ENCODE measurements at regions not wholly inside any gene's neighbourhood (a gene's known extent, or its start where the extent isn't known, plus 50 kb on each side); places are given as distances from the start of the nearest gene placed in this dataset.
A peak's percentile ranks its signal among the peaks of the same experiment; 100 is the strongest.
"Not testable (repeated sequence)": the region's sequence is repeated elsewhere in the genome, so short reads cannot be mapped to it uniquely, and the experiment has no call there.

DNA sequence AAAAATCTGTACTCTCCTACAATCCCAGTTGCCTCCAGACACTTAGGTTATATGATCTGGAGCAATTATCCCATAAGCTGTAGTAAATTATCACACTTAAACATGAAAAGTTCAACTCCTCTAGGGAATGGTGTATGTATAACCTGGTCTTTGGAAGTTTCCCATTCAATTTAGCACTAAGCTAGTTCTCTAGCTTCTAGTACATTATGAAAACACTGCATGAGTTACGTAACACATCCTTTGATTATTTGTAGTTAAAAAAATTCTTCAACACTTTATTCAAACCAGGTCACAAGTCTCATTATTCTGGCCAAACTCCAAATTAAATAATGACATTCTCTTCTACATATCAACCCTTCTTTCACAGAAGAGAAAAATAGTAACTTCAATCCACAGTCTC lies 827.0 kb upstream of the ADAMTS5 start:
- intact Hi-C loops (cut with DNase I): no loop called here
- no peak overlapping the region for H3K27ac ChIP-seq (ENCODE audit: low read depth in 1 of 2, low read length in 2 of 2)
- DNase-seq: no peak
- no peaks in the 10 kb centered on the region for H3K36me3 ChIP-seq (ENCODE audit: control insufficient read depth in 1 of 2, insufficient read depth in 2 of 2, low read length in 1 of 2)
- H3K4me3 ChIP-seq (ENCODE audit: low read length in 2 of 2): no peak overlapping the region
- no peaks in the 10 kb centered on the region for H3K27me3 ChIP-seq (ENCODE audit: control insufficient read depth in 1 of 2, insufficient read depth in 2 of 2, low read length in 1 of 2)
- no peaks in the 10 kb centered on the region for H3K4me1 ChIP-seq (ENCODE audit: control insufficient read depth in 1 of 2, insufficient read depth in 2 of 2, low read length in 2 of 2)
- 0 to 1% methylated on average over 1 of the region's 1 CpG for WGBS, 2 donors
- ATAC-seq (ENCODE audit: low FRiP score): no peak
- H3K9me3 ChIP-seq (ENCODE audit: control insufficient read depth, low read length): no peaks in the 10 kb centered on the region

- Histone ChIP-seq H3K27me3 (ENCODE audit: control insufficient read depth in 1 of 2, insufficient read depth in 2 of 2, low read length in 1 of 2) (no peaks in the 10 kb centered on the region), H3K9me3 (ENCODE audit: control insufficient read depth, low read length) (peaks cover 2% of the 10 kb centered on the region), H3K27ac (ENCODE audit: low read depth in 1 of 2, low read length in 2 of 2) (no peak overlapping the region), H3K4me3 (ENCODE audit: low read length in 2 of 2) (no peak overlapping the region), H3K4me1 (ENCODE audit: control insufficient read depth in 1 of 2, insufficient read depth in 2 of 2, low read length in 2 of 2) (no peaks in the 10 kb centered on the region), H3K36me3 (ENCODE audit: control insufficient read depth in 1 of 2, insufficient read depth in 2 of 2, low read length in 1 of 2) (no peaks in the 10 kb centered on the region)
- ATAC-seq (ENCODE audit: low FRiP score) (no peak), DNase-seq (no peak)
- intact Hi-C loops (cut with DNase I): no loop called here
Measured at GRCh38 chr21:27787046-27787445, 820.2 kb upstream of the ADAMTS5 start.

GRCh38 chr21:27779606-27780005 lies 812.7 kb upstream of the ADAMTS5 start:
- Histone ChIP-seq H3K9me3 (ENCODE audit: control insufficient read depth, low read length) (no peaks in the 10 kb centered on the region), H3K27me3 (ENCODE audit: control insufficient read depth in 1 of 2, insufficient read depth in 2 of 2, low read length in 1 of 2) (no peaks in the 10 kb centered on the region), H3K27ac (ENCODE audit: low read depth in 1 of 2, low read length in 2 of 2) (no peak overlapping the region), H3K36me3 (ENCODE audit: control insufficient read depth in 1 of 2, insufficient read depth in 2 of 2, low read length in 1 of 2) (no peaks in the 10 kb centered on the region), H3K4me1 (ENCODE audit: control insufficient read depth in 1 of 2, insufficient read depth in 2 of 2, low read length in 2 of 2) (no peaks in the 10 kb centered on the region), H3K4me3 (ENCODE audit: low read length in 2 of 2) (no peak overlapping the region)
- intact Hi-C loops (cut with DNase I): no loop called here
- ATAC-seq (ENCODE audit: low FRiP score): no peak
- whole genome bisulfite sequencing, 2 donors: 75 to 76% methylated on average over 2 of the region's 2 CpGs
- DNase-seq: no peak

DNA sequence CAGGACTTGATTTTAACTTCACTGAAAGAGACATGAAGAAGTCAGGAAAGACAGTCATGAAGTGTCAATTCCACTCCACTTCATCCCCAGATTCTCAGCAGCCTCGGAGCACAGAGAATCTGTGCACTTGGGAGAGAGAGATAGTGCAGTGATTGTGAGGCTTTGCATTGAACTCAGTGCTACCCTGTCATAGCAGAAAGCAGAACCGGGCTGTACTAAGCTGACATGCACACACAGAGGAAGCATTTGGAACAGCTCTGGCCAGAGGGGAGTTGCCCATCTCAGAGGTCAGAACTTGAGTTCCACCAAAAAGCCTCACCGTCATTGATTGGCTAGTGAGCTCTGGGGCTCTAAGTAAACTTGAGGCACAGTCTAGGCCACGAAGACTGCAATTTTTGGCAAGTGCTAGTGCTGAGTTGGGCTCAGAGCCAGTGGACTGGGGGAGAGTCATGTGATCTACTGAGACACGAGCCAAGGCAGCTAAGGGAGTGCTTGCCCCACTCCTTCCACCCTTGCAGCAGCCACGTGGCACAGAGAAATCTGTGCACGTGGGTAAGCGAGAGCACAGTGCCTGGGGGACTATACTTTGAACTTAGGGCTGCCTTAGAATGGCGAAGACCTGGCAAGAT lies 810.2 kb upstream of the ADAMTS5 start:
- Histone ChIP-seq H3K9me3 (ENCODE audit: control insufficient read depth, low read length) (no peaks in the 10 kb centered on the region), H3K36me3 (ENCODE audit: control insufficient read depth in 1 of 2, insufficient read depth in 2 of 2, low read length in 1 of 2) (no peaks in the 10 kb centered on the region), H3K27me3 (ENCODE audit: control insufficient read depth in 1 of 2, insufficient read depth in 2 of 2, low read length in 1 of 2) (no peaks in the 10 kb centered on the region), H3K4me1 (ENCODE audit: control insufficient read depth in 1 of 2, insufficient read depth in 2 of 2, low read length in 2 of 2) (no peaks in the 10 kb centered on the region), H3K4me3 (ENCODE audit: low read length in 2 of 2) (no peak overlapping the region), H3K27ac (ENCODE audit: low read depth in 1 of 2, low read length in 2 of 2) (no peak overlapping the region)
- ATAC-seq (ENCODE audit: low FRiP score) (peak; percentile 57), DNase-seq (peak in 1 of 2 donors; percentile 55)
- WGBS, 2 donors: 29% methylated on average over 9 of the region's 9 CpGs
- intact Hi-C loops (cut with DNase I): no loop called here

GRCh38 chr21:27772816-27773215 lies 805.9 kb upstream of the ADAMTS5 start:
- no peak for ATAC-seq (ENCODE audit: low FRiP score)
- no peaks in the 10 kb centered on the region for H3K4me1 ChIP-seq (ENCODE audit: control insufficient read depth in 1 of 2, insufficient read depth in 2 of 2, low read length in 2 of 2)
- no peaks in the 10 kb centered on the region for H3K27me3 ChIP-seq (ENCODE audit: control insufficient read depth in 1 of 2, insufficient read depth in 2 of 2, low read length in 1 of 2)
- H3K27ac ChIP-seq (ENCODE audit: low read depth in 1 of 2, low read length in 2 of 2): no peak overlapping the region
- intact Hi-C loops (cut with DNase I): no loop called here
- H3K36me3 ChIP-seq (ENCODE audit: control insufficient read depth in 1 of 2, insufficient read depth in 2 of 2, low read length in 1 of 2): no peaks in the 10 kb centered on the region
- H3K9me3 ChIP-seq (ENCODE audit: control insufficient read depth, low read length): no peaks in the 10 kb centered on the region
- DNase-seq: no peak
- no peak overlapping the region for H3K4me3 ChIP-seq (ENCODE audit: low read length in 2 of 2)

- H3K4me1 ChIP-seq (ENCODE audit: control insufficient read depth in 1 of 2, insufficient read depth in 2 of 2, low read length in 2 of 2): no peaks in the 10 kb centered on the region
- H3K4me3 ChIP-seq (ENCODE audit: low read length in 2 of 2): no peak overlapping the region
- no peaks in the 10 kb centered on the region for H3K27me3 ChIP-seq (ENCODE audit: control insufficient read depth in 1 of 2, insufficient read depth in 2 of 2, low read length in 1 of 2)
- no peak overlapping the region for H3K27ac ChIP-seq (ENCODE audit: low read depth in 1 of 2, low read length in 2 of 2)
- WGBS, 2 donors: 94 to 97% methylated on average over 5 of the region's 5 CpGs
- H3K9me3 ChIP-seq (ENCODE audit: control insufficient read depth, low read length): no peaks in the 10 kb centered on the region
- DNase-seq: no peak
- no peaks in the 10 kb centered on the region for H3K36me3 ChIP-seq (ENCODE audit: control insufficient read depth in 1 of 2, insufficient read depth in 2 of 2, low read length in 1 of 2)
- no peak for ATAC-seq (ENCODE audit: low FRiP score)
- intact Hi-C loops (cut with DNase I): no loop called here
Measured at GRCh38 chr21:27771938-27772483, 805.1 kb upstream of the ADAMTS5 start.

DNA sequence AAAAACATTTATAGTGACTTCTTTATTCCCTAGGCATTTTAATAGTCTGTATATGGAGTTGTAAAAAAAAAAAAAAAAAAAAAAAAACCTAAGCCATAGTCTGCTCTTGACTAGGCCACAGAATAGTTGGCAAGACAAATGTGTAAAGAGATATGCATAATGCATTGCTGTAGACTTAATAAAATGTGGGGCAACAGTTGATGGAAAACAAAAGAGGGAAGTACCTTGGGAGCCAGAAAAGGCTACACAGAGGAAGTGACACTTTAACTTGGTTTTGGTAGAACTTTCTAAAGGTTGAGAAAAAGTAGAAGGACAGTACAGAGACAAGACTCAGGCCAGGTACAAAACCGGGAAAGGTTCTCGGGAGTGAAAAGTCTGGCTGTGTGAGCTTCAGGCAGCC lies 802.9 kb upstream of the ADAMTS5 start:
- ATAC-seq (ENCODE audit: low FRiP score) (no peak), DNase-seq (no peak)
- Histone ChIP-seq H3K9me3 (ENCODE audit: control insufficient read depth, low read length) (no peaks in the 10 kb centered on the region), H3K4me1 (ENCODE audit: control insufficient read depth in 1 of 2, insufficient read depth in 2 of 2, low read length in 2 of 2) (no peaks in the 10 kb centered on the region), H3K27ac (ENCODE audit: low read depth in 1 of 2, low read length in 2 of 2) (no peak overlapping the region), H3K4me3 (ENCODE audit: low read length in 2 of 2) (no peak overlapping the region), H3K27me3 (ENCODE audit: control insufficient read depth in 1 of 2, insufficient read depth in 2 of 2, low read length in 1 of 2) (no peaks in the 10 kb centered on the region), H3K36me3 (ENCODE audit: control insufficient read depth in 1 of 2, insufficient read depth in 2 of 2, low read length in 1 of 2) (no peaks in the 10 kb centered on the region)
- intact Hi-C loops (cut with DNase I): no loop called here
- WGBS, 2 donors: 93 to 95% methylated on average over 2 of the region's 2 CpGs

GRCh38 chr21:27768046-27768637 lies 801.3 kb upstream of the ADAMTS5 start:
- WGBS, 2 donors: 95 to 96% methylated on average over 5 of the region's 5 CpGs

GRCh38 chr21:27764056-27764455 lies 797.2 kb upstream of the ADAMTS5 start:
- 96 to 100% methylated on average over 1 of the region's 1 CpG for WGBS, 2 donors
- no peaks in the 10 kb centered on the region for H3K36me3 ChIP-seq (ENCODE audit: control insufficient read depth in 1 of 2, insufficient read depth in 2 of 2, low read length in 1 of 2)
- DNase-seq (no peak), ATAC-seq (ENCODE audit: low FRiP score) (no peak)
- no peak overlapping the region for H3K4me3 ChIP-seq (ENCODE audit: low read length in 2 of 2)
- H3K27me3 ChIP-seq (ENCODE audit: control insufficient read depth in 1 of 2, insufficient read depth in 2 of 2, low read length in 1 of 2): no peaks in the 10 kb centered on the region
- no peak overlapping the region for H3K27ac ChIP-seq (ENCODE audit: low read depth in 1 of 2, low read length in 2 of 2)
- no peaks in the 10 kb centered on the region for H3K9me3 ChIP-seq (ENCODE audit: control insufficient read depth, low read length)
- intact Hi-C loops (cut with DNase I): no loop called here
- H3K4me1 ChIP-seq (ENCODE audit: control insufficient read depth in 1 of 2, insufficient read depth in 2 of 2, low read length in 2 of 2): no peaks in the 10 kb centered on the region

More at GRCh38 chr21:27768046-27768637, 801.3 kb upstream of the ADAMTS5 start:
- H3K4me3 ChIP-seq (ENCODE audit: low read length in 2 of 2); H3K36me3 ChIP-seq (ENCODE audit: control insufficient read depth in 1 of 2, insufficient read depth in 2 of 2, low read length in 1 of 2); ATAC-seq (ENCODE audit: low FRiP score); intact Hi-C loops (cut with DNase I); H3K9me3 ChIP-seq (ENCODE audit: control insufficient read depth, low read length); H3K27ac ChIP-seq (ENCODE audit: low read depth in 1 of 2, low read length in 2 of 2); H3K27me3 ChIP-seq (ENCODE audit: control insufficient read depth in 1 of 2, insufficient read depth in 2 of 2, low read length in 1 of 2); DNase-seq; H3K4me1 ChIP-seq (ENCODE audit: control insufficient read depth in 1 of 2, insufficient read depth in 2 of 2, low read length in 2 of 2): not testable (repeated sequence)
